ENCODE measurements at regions not wholly inside any gene's neighbourhood (a gene's known extent, or its start where the extent isn't known, plus 50 kb on each side); places are given as distances from the start of the nearest gene placed in this dataset.

- Histone ChIP-seq H3K23ac (ENCODE audit: low read depth, low read length) (no peak overlapping the region), H3K4ac (ENCODE audit: low read depth, low read length) (no peak overlapping the region), H3K56ac (ENCODE audit: extremely low read depth, insufficient read depth, low read length) (no peak overlapping the region), H4K8ac (ENCODE audit: low read depth in 2 of 2, low read length in 2 of 2) (no peak overlapping the region), H4K5ac (ENCODE audit: low read depth, low read length) (no peak overlapping the region), H2BK5ac (ENCODE audit: low read depth, low read length, poor library complexity, severe bottlenecking) (no peak overlapping the region), H2BK120ac (ENCODE audit: low read depth, low read length) (no peak overlapping the region), H3K9me1 (ENCODE audit: insufficient read depth, low read length) (no peaks in the 10 kb centered on the region), H3K18ac (ENCODE audit: low read depth, low read length) (no peak overlapping the region), H3K4me1 (ENCODE audit: control insufficient read depth, insufficient read depth, low read length) (no peaks in the 10 kb centered on the region), H2AFZ (replicated peaks; ENCODE audit: low read length, poor library complexity) (no peak overlapping the region), H3K36me3 (ENCODE audit: control insufficient read depth, insufficient read depth, low read length) (no peaks in the 10 kb centered on the region), H3K9me3 (ENCODE audit: control insufficient read depth, insufficient read depth, low read length) (peaks cover 2% of the 10 kb centered on the region; the same call in 1 of the 2 replicates), H3K14ac (replicated peaks; ENCODE audit: low read depth, low read length) (no peak overlapping the region), H2AK9ac (replicated peaks; ENCODE audit: low read depth, low read length, poor library complexity) (no peak overlapping the region), H2BK20ac (ENCODE audit: low read depth, low read length) (no peak overlapping the region), H4K20me1 (ENCODE audit: insufficient read depth, low read length) (no peaks in the 10 kb centered on the region), H3K79me1 (ENCODE audit: low read depth in 1 of 2, low read length in 2 of 2) (no peaks in the 10 kb centered on the region), H3K27ac (ENCODE audit: insufficient read depth, low read length) (no peak overlapping the region), H4K91ac (ENCODE audit: insufficient read depth, low read depth, low read length) (no peak overlapping the region), H3K4me2 (ENCODE audit: low read depth, low read length) (no peak overlapping the region), H2BK15ac (ENCODE audit: low read depth, low read length) (no peak overlapping the region), H3K9ac (ENCODE audit: low read depth, low read length) (no peak overlapping the region), H3K27me3 (ENCODE audit: control insufficient read depth, insufficient read depth, low read length) (peaks cover 2% of the 10 kb centered on the region; the same call in 1 of the 2 replicates), H3K4me3 (ENCODE audit: insufficient read depth, low read depth, low read length) (no peak overlapping the region), H2AK5ac (ENCODE audit: low read depth, low read length) (no peak overlapping the region)
- ATAC-seq (ENCODE audit: low read depth) (no peak), DNase-seq (no peak)
- WGBS, 2 experiments (ENCODE audit: extremely low coverage in 2 of 2, insufficient read length in 1 of 2): no CpG with 5 or more reads among the region's 4 CpGs
- intact Hi-C loops (cut with micrococcal nuclease): no loop called here
- POLR2A ChIA-PET (ENCODE audit: unreplicated experiment): no interaction called here
- dilution Hi-C loops (cut with HindIII; ENCODE audit: low sequenced_read_pairs, unreplicated experiment): no loop called here
- in situ Hi-C loops (cut with MboI; ENCODE audit: low sequenced_read_pairs): no loop called here
- TF ChIP-seq POLR2A (IDR thresholded peaks at IDR 0.05; ENCODE audit: low read depth, low read length): no peak
- no peak for TF ChIP-seq MAZ (IDR thresholded peaks at IDR 0.05; ENCODE audit: borderline replicate concordance, low read depth, low read length)
- no peak for TF ChIP-seq MAFK (IDR thresholded peaks at IDR 0.05; ENCODE audit: low read depth, low read length)
- TF ChIP-seq BHLHE40 (IDR thresholded peaks at IDR 0.05; ENCODE audit: low read depth, low read length): no peak
- no peak for TF ChIP-seq SMC3 (IDR thresholded peaks at IDR 0.05; ENCODE audit: low read depth, low read length)
- TF ChIP-seq CEBPB (IDR thresholded peaks at IDR 0.05; ENCODE audit: low read depth, low read length): no peak
- no peak for TF ChIP-seq USF2 (IDR thresholded peaks at IDR 0.05; ENCODE audit: low read depth, low read length)
- no peak for TF ChIP-seq CHD1 (IDR thresholded peaks at IDR 0.05; ENCODE audit: low read depth, low read length)
- no peak for TF ChIP-seq NFE2L2 (IDR thresholded peaks at IDR 0.05; ENCODE audit: low read depth, low read length)
- no peak for TF ChIP-seq MXI1 (IDR thresholded peaks at IDR 0.05; ENCODE audit: borderline replicate concordance, low read depth, low read length)
- no peak for TF ChIP-seq RFX5 (IDR thresholded peaks at IDR 0.05; ENCODE audit: low read depth, low read length)
- TF ChIP-seq RCOR1 (IDR thresholded peaks at IDR 0.05; ENCODE audit: insufficient replicate concordance, low read length): no peak
- TF ChIP-seq CTCF (conservative IDR thresholded peaks at IDR 0.05; ENCODE audit: low read depth, low read length): no peak
- TF ChIP-seq RAD21 (IDR thresholded peaks at IDR 0.05; ENCODE audit: low read length): no peak
- no peak for TF ChIP-seq ELK1 (IDR thresholded peaks at IDR 0.05; ENCODE audit: borderline replicate concordance, low read depth, low read length)
- TF ChIP-seq FOS (IDR thresholded peaks at IDR 0.05; ENCODE audit: low read depth, low read length): no peak
- BruUV-seq (replicated peaks): no TSS peak
- CTCF ChIA-PET: no interaction called here
Measured at GRCh38 chr14:101445278-101445677, 116.0 kb upstream of the DIO3 start.
